GM12872 (cell line): ENCODE measurements at regions not wholly inside any gene's neighbourhood (a gene's known extent, or its start where the extent isn't known, plus 50 kb on each side); places are given as distances from the start of the nearest gene placed in this dataset.

ENCODE experiments used
- CTCF ChIP-seq: IDR thresholded peaks from 3 replicates; pipeline ENCODE4 v1.5.1; 2011; ENCODE audit warnings: low read depth, mild to moderate bottlenecking, low read length, moderate library complexity; ENCODE audit not compliant: insufficient read depth

DNA sequence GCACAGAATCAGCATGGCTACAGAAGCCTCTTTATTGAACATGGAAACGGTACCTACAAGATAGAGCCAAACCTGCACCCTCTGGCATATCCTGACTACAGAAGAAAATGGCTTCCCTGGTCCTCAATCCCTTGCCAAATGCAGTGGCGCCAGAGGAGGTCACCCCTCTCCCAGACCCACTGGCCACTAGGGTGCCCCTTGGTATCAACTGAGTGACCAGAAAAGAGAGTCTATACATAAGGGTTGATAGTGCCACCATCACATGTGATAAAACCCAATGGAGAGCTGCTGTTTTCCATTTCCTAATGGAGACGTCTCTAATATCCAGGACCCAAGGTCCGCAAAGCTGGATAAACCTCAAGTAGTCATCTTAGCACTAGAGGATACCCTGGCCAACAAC, 52.7 kb upstream of the ALK start:
- no peak for TF ChIP-seq CTCF

- TF ChIP-seq CTCF: no peak
These were observed 55.9 kb upstream of the ALK start for GRCh38 chr2:29977284-29977683.

DNA sequence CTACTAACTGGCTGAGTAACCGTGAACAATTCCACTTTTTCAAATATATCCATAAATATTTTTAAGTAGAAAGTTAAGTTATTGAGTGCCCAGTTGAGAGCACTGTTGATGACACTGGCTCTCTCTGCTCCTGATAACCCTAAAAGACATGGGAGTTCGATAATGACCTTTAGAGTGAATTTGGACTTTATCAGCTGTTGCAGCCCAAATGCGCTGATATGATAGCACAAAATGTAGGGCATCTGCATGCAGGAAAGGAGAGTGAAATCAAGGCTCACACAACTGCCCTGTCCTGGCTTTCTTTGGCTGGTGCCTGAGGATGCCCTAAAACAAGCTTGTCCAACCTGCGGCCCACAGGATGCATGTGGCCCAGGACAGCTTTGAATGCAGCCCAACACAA, 60.0 kb upstream of the ALK start:
- no peak for TF ChIP-seq CTCF

GRCh38 chr2:29983308-29983707, 61.9 kb upstream of the ALK start:
- TF ChIP-seq CTCF: no peak

GRCh38 chr2:29987146-29987545, 65.8 kb upstream of the ALK start:
- no peak for TF ChIP-seq CTCF

GRCh38 chr2:29990129-29990528, 68.7 kb upstream of the ALK start:
- TF ChIP-seq CTCF: no peak

GRCh38 chr2:29991086-29991485, 69.7 kb upstream of the ALK start:
- no peak for TF ChIP-seq CTCF

DNA sequence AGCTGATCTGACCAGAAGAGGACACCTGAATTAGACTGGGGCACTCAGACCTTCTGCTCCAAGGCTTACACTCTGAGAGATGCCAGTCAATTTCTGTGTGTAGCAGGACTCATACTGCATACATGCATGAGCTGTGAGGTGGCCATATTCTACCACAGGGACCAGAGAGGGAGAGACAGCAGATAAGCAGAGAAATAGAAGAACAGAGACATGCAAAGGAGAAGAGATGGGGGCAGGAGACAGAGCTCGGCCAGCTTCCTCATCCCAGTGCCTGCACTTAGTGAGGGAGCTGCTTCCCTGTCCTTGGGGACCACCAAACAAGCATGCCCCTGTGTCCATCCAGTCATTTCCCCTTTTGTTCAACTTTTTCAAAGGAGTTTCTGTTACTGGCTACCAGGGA, 73.9 kb upstream of the ALK start:
- TF ChIP-seq CTCF: no peak
